GM12878 (cell line): ENCODE measurements at regions not wholly inside any gene's neighbourhood (a gene's known extent, or its start where the extent isn't known, plus 50 kb on each side); places are given as distances from the start of the nearest gene placed in this dataset.

ENCODE experiments used
- ATAC-seq: fragments of 200-7000 bp; cut with Tn5 transposase; 3 replicates; pipeline ENCODE4 v1.9.1; 2020; ENCODE audit warnings: mild to moderate bottlenecking, moderate library complexity
- BruUV-seq: library from RNA; stranded (reverse); fragments of 400-500 nt; replicated peaks from 2 replicates; lab custom pipeline; 2021; lab: Mats Ljungman, UMichigan
- CTCF ChIA-PET: fragments of 300-600 bp; sonication (Branson Sonifier 250); formaldehyde crosslinking; extraction: SDS; loops from one replicate; lab custom pipeline; 2021; ENCODE audit warnings: inconsistent platforms; lab: Yijun Ruan, JAX
- POLR2A ChIA-PET: fragments of 350-600 bp; formaldehyde crosslinking; extraction: SDS; loops from one replicate; lab custom pipeline; 2021; ENCODE audit warnings: inconsistent platforms; lab: Charles Lee
- RAD21 ChIA-PET: fragments of 300-600 bp; sonication (Branson Sonifier 250); formaldehyde crosslinking; loops from one replicate; lab custom pipeline; 2023; ENCODE audit warnings: antibody characterized with exemption; ENCODE audit not compliant: unreplicated experiment; lab: Charles Lee
- SMC1A ChIA-PET: fragments of 300-600 bp; sonication (Branson Sonifier 250); formaldehyde crosslinking; loops from one replicate; lab custom pipeline; 2023; ENCODE audit not compliant: unreplicated experiment, uncharacterized antibody; lab: Charles Lee
- DNase-seq: peaks from one replicate; pipeline ENCODE4 v3.0.0-alpha.2; 2011; ENCODE audit warnings: low read depth, low spot score
- FAIRE-seq: peaks from 3 replicates; lab custom pipeline; 2011; peaks lifted over from hg19 to GRCh38; lab: Jason Lieb, UNC
- H2AFZ ChIP-seq: 2 replicates; pipeline ENCODE4 v1.6.0; 2011; ENCODE audit warnings: low read depth, low read length, control low read depth; ENCODE audit not compliant: control insufficient read depth
- H3K27ac ChIP-seq: 2 replicates; pipeline ENCODE4 v1.5.1; 2011; ENCODE audit warnings: control low read depth; ENCODE audit not compliant: control insufficient read depth, insufficient read depth
- H3K27me3 ChIP-seq, 2 experiments: replicated peaks in 1 of 2; 2 replicates each; pipeline versions ENCODE4 v1.6.0 to v1.6.1; 2011; ENCODE audit warnings: low read length in 1 of 2; ENCODE audit not compliant: control insufficient read depth in 2 of 2, insufficient read depth in 2 of 2
- H3K36me3 ChIP-seq, 2 experiments: 2 replicates each; pipeline ENCODE4 v1.5.1; 2011; ENCODE audit warnings: low read length in 1 of 2; ENCODE audit not compliant: control insufficient read depth in 2 of 2, insufficient read depth in 2 of 2
- H3K4me1 ChIP-seq: 2 replicates; pipeline ENCODE4 v1.6.1; 2011; ENCODE audit warnings: mild to moderate bottlenecking, low read length, moderate library complexity, mixed read lengths; ENCODE audit not compliant: control insufficient read depth, insufficient read depth
- H3K4me2 ChIP-seq: 2 replicates; pipeline ENCODE4 v1.6.0; 2011; ENCODE audit warnings: control low read depth; ENCODE audit not compliant: control insufficient read depth, insufficient read depth
- H3K4me3 ChIP-seq: fragments of 200-600 bp; sonication (generic); 2 replicates; pipeline ENCODE4 v1.5.1; 2016
- H3K79me2 ChIP-seq: 2 replicates; pipeline ENCODE4 v1.6.0; 2011; ENCODE audit warnings: low read length; ENCODE audit not compliant: control insufficient read depth, insufficient read depth
- H3K9ac ChIP-seq: 2 replicates; pipeline ENCODE4 v1.8.0; 2011; ENCODE audit warnings: low read length, control low read depth, mixed read lengths; ENCODE audit not compliant: control insufficient read depth, insufficient read depth
- H3K9me3 ChIP-seq: replicated peaks from 3 replicates; pipeline ENCODE4 v1.5.1; 2011; ENCODE audit warnings: mild to moderate bottlenecking, low read length; ENCODE audit not compliant: control insufficient read depth, insufficient read depth
- H4K20me1 ChIP-seq: 2 replicates; pipeline ENCODE4 v1.6.0; 2011; ENCODE audit not compliant: control insufficient read depth, insufficient read depth
- ASH2L ChIP-seq: fragments of 300-600, 200-600 bp; sonication (generic); IDR thresholded peaks from 2 replicates; pipeline ENCODE4 v1.6.1; 2017; ENCODE audit warnings: low read depth, mild to moderate bottlenecking, borderline replicate concordance
- CBX3 ChIP-seq: fragments of 200-600 bp; sonication (generic); IDR thresholded peaks from 2 replicates; pipeline ENCODE4 v1.6.1; 2016; ENCODE audit warnings: low read depth, borderline replicate concordance
- CHD1 ChIP-seq: IDR thresholded peaks from 2 replicates; pipeline ENCODE4 v1.6.1; 2012; ENCODE audit warnings: low read depth, low read length, improper control_type of control experiment
- CHD4 ChIP-seq: fragments of 200-600 bp; sonication (generic); IDR thresholded peaks from 2 replicates; pipeline ENCODE4 v1.6.1; 2016; ENCODE audit warnings: mild to moderate bottlenecking
- EED ChIP-seq: sonication (generic); IDR thresholded peaks from 2 replicates; pipeline ENCODE4 v1.6.1; 2016; ENCODE audit warnings: antibody characterized with exemption, low read depth
- GATAD2B ChIP-seq: fragments of 450-650 bp; conservative IDR thresholded peaks from 2 replicates; pipeline ENCODE4 v1.6.1; 2017; ENCODE audit warnings: low read depth, mild to moderate bottlenecking, moderate library complexity
- IKZF1 ChIP-seq: fragments of 450-650 bp; conservative IDR thresholded peaks from 2 replicates; pipeline ENCODE4 v1.6.1; 2017; ENCODE audit warnings: antibody characterized with exemption, mild to moderate bottlenecking
- NR2F1 ChIP-seq: fragments of 450-650 bp; conservative IDR thresholded peaks from 2 replicates; pipeline ENCODE4 v1.6.1; 2017; ENCODE audit warnings: mild to moderate bottlenecking
- SMAD5 ChIP-seq: IDR thresholded peaks from 2 replicates; pipeline ENCODE4 v1.6.1; 2016; ENCODE audit warnings: antibody characterized with exemption, low read depth
- SMARCA5 ChIP-seq: fragments of 450-650 bp; IDR thresholded peaks from 2 replicates; pipeline ENCODE4 v1.6.1; 2017; ENCODE audit warnings: mild to moderate bottlenecking
- TARDBP ChIP-seq: IDR thresholded peaks from 2 replicates; pipeline ENCODE4 v1.6.1; 2016; ENCODE audit warnings: borderline replicate concordance
- TBL1XR1 ChIP-seq: IDR thresholded peaks from 2 replicates; pipeline ENCODE4 v1.6.1; 2012; ENCODE audit warnings: low read depth, low read length, improper control_type of control experiment
- TCF3 ChIP-seq: IDR thresholded peaks from 2 replicates; pipeline ENCODE4 v1.6.1; 2012; ENCODE audit warnings: low read depth, mild to moderate bottlenecking, low read length, borderline replicate concordance; ENCODE audit not compliant: insufficient read depth
- WGBS: methylation state at CpG from one replicate; pipeline ENCODE4 v1.1.6; 2016; ENCODE audit warnings: low lambda C conversion rate; ENCODE audit not compliant: insufficient replicate concordance, insufficient coverage; ENCODE audit errors: missing lambda C conversion rate; 5-methylcytosine and 5-hydroxymethylcytosine counted together
- in situ Hi-C: fragments of 300-500 bp; cut with MboI; formaldehyde crosslinking; loops from 9 replicates; pipeline ENCODE4 v1.14.3; 2018; ENCODE audit warnings: mixed read lengths
- intact Hi-C: fragments of 100-400 bp; cut with micrococcal nuclease; formaldehyde crosslinking; loops from one replicate; pipeline ENCODE4 v1.14.2; 2022; ENCODE audit not compliant: unreplicated experiment
- TF ChIP-seq, protein P1 (sequence below): fragments of 150-350 bp; IDR thresholded peaks from 2 replicates; pipeline ENCODE4 v1.6.1; 2014; ENCODE audit warnings: mild to moderate bottlenecking, low read depth, low read length

DNA sequence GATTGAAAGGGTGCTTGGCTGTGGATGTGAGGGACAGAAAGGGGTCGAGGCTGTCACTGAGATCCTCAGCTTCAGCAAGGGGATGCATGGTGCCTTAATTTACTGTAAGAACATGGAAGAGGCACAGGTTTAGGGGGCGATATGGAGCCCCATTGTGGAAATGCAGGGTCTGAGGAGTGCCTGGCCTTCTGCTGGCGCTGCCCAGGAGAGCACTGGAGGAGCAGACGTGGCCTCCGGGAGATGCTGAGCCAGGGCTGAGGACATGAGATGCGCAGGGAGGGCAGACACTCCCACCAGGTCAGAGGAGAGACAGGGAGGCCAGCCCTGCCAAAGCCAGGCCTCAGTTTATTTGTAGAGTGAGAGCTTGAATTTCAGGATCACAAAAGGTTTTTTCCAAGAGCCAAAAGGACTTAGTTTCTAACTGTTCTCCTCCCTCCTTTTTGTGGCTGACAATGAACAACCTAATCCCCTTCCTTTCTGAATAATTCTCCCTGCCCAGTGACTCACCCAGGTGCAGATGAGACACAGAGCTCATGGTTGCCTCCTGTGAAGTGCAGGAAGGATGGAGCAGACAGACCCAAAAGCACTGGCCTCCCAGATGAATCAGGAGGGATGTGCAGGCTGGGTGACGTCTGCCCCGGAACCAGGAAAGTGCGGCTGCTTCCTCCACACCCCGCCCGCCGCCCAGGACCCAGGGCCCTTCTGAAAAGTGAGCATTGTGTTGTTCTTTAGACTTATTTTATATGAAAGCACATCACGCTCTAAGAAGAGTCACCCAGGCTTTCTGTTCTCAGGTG lies 73.0 kb upstream of the TMPRSS2 start:
- H3K27ac ChIP-seq, result no peak overlapping the region
- H3K9ac ChIP-seq, result no peak overlapping the region
- no peak overlapping the region for H3K4me3 ChIP-seq
- intact Hi-C loops (no loop called here), in situ Hi-C loops (no loop called here)
- TF ChIP-seq CBX3 (no peak), SMAD5 (no peak), TBL1XR1 (no peak), TARDBP (no peak), SMARCA5 (no peak), ASH2L (no peak), CHD4 (no peak), GATAD2B (no peak), NR2F1 (no peak), CHD1 (no peak), TCF3 (no peak), EED (no peak), IKZF1 (no peak)
- TF ChIP-seq, protein P1, sequence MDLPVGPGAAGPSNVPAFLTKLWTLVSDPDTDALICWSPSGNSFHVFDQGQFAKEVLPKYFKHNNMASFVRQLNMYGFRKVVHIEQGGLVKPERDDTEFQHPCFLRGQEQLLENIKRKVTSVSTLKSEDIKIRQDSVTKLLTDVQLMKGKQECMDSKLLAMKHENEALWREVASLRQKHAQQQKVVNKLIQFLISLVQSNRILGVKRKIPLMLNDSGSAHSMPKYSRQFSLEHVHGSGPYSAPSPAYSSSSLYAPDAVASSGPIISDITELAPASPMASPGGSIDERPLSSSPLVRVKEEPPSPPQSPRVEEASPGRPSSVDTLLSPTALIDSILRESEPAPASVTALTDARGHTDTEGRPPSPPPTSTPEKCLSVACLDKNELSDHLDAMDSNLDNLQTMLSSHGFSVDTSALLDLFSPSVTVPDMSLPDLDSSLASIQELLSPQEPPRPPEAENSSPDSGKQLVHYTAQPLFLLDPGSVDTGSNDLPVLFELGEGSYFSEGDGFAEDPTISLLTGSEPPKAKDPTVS, result no peak
- H2AFZ ChIP-seq, result no peak overlapping the region
- 44% methylated on average over 13 of the region's 13 CpGs for WGBS
- H4K20me1 ChIP-seq, result no peaks in the 10 kb centered on the region
- ChIA-PET RAD21 (interaction anchor here (1.2 to 1.4 kb wide), 2 partner anchors 8 to 21 kb away, joined by 3 read pairs; no protein-coding TSS in a partner anchor), SMC1A (no interaction called here), CTCF (no interaction called here), POLR2A (no interaction called here)
- H3K4me2 ChIP-seq, result no peak overlapping the region
- no peaks in the 10 kb centered on the region; the same call in 1 of the 3 replicates for H3K9me3 ChIP-seq
- no peaks in the 10 kb centered on the region for H3K4me1 ChIP-seq
- ATAC-seq, result no peak
- H3K79me2 ChIP-seq, result no peaks in the 10 kb centered on the region
- no peaks in the 10 kb centered on the region for H3K36me3 ChIP-seq
- no peak for DNase-seq
- no TSS peak for BruUV-seq
- H3K27me3 ChIP-seq, result no peaks in the 10 kb centered on the region
- no peak for FAIRE-seq
